GM11168 (cell line): ENCODE measurements at regions not wholly inside any gene's neighbourhood (a gene's known extent, or its start where the extent isn't known, plus 50 kb on each side); places are given as distances from the start of the nearest gene placed in this dataset.

Experiments
- in situ Hi-C: fragments of 300-500 bp; cut with MboI; formaldehyde crosslinking; loops from one replicate; pipeline ENCODE4 v1.12.0; 2022; ENCODE audit warnings: low sequenced_read_pairs; ENCODE audit not compliant: unreplicated experiment

DNA sequence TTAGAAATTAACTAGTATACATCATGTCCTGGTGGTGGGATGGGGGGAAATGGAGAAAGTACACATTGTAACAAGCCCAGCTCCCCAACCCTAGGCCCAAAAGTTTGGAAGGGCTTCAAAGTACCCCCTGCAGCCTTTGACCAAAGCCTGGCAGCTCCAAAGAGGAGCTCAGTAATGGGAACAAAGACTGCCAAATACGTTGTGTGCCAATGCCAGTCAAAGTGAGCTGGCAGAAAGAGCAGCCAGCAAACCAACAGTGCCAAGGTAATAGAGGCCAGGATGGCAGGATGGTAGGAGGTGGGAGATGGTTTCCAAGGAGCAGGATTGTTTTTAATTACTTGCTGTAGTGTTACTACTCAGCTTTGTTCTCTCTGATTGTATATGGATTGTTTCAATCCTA is 248.3 kb downstream of the COX7C start:
- in situ Hi-C loops, result no loop called here

DNA sequence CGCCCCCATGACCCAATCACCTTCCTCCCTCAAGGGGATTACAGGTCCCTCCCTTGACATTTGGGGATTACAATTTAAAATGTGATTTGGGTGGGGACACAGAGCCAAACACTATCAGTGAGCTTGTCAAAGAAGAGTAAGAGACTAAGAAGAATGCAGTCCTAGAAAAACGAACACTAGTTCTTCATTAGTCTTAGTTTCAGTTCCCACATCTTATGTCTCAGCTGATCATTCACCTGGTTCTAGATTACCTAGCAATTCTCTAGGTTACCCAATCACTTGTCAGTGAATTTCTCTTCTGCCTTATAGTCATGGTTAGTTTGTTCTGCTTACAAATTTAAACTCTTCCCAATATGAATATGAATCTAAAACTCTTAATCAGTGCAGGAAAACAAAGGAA is 251.5 kb downstream of the COX7C start:
- in situ Hi-C loops, result no loop called here

DNA sequence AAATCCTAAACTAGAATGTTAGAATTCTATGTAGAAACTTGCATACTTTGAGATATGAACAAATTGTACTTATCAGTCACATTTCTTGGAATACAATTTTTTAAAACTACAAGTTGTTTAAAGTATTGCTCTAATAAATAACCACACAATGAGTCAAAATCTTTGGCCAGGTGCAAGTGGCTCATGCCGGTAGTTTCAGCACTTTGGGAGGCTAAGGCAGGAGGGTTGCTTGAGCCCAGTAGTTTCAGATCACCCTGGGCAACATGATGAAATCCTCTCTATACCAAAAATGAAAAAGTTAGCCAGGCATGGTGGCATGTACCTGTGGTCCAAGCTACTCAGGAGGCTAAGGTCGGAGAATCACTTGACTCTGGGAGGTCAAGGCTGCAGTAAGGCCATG is 257.8 kb downstream of the COX7C start:
- in situ Hi-C loops, result no loop called here

DNA sequence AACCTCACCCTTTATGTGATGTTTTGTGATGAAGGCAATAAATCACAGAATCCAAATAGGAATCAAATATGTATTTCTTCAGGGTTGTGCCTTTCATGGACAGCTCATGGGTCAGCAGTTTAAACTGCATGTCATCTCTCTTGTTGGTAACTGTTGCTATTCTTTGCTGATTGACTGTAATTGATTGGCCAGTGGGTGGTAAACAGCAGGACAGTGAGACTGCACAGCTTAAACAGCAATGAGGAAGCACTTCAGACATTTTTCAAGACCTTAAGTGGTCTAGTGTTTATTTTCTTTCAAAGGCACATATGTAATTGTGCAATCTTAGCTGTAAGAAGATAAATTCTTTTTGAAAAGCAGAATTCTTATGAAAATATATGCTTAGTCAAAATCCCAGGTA is 260.5 kb downstream of the COX7C start:
- in situ Hi-C loops, result no loop called here

DNA sequence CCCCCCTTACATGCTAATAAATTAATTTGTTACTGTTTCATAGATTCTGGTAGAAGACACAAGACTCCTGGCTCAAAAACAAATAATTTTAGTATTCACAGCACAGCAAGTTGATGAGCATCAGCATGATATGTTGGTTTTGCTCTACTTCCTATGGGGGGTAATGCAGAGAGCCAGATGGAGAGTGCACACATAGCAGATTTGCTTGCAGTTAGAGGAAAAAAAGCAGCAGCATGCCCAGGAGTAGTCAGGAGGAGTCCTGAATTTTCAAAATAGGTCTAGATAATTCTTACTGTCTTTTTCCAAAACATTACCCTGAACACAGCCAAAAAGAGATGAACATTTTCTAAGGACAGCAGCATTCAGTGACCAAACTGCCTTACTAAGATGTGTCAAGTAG is 261.3 kb downstream of the COX7C start:
- in situ Hi-C loops, result no loop called here

DNA sequence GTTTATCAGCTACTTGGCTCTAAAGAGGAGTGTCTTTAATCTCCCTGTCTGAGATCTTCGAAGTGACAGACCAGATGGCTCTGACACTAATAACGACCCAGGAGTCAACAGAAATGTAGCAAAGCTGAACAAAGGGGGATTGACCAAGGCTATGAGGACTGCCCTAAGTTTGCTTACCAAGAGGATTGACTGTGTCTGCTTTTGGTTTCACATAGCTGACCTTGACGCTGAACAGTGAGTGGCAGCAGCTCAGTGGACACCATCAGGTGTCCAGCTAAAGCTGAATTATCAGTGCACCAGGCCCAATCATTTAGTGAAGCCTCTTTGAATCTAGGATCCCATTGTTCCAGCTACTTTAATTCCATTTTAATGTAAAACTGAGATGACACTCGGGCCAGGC is 262.6 kb downstream of the COX7C start:
- in situ Hi-C loops, result loop anchor here (10.0 kb wide), 1 partner anchor 134 kb away; no protein-coding TSS in a partner anchor

DNA sequence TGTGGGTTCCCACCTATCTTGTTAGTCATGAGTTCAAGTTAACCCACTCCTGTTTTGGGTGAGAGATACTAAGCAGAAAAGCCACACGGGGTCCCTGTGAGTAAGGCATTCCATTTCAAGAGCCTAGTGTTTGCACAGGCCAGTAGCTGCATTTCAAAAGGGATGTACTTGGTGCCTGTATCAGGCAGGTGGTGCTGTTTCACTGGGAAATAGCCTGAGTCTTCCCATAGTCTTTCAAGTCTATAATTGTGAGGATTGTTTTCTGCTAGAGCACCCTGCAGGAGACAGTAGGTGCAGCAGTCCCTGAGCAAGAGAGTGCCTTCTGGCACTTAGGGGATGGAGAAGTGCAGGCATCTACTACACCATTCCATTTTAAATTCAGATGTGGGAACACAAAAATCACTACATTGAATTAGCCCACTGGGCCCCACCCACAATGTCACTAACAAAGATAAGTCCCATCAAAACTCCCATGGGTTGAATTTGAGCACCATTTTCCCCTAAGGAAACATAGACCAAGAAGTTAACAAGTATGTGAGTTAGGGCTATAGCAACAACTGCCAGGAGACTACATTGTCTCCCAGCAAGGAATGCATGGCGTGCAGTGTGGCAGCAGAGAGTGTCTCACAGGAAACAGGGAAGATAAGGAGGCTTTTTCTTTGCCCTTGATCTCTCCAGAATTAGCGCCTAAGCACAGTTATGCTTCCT is 263.2 kb downstream of the COX7C start:
- in situ Hi-C loops, result loop anchor here (10.0 kb wide), 1 partner anchor 134 kb away; no protein-coding TSS in a partner anchor

DNA sequence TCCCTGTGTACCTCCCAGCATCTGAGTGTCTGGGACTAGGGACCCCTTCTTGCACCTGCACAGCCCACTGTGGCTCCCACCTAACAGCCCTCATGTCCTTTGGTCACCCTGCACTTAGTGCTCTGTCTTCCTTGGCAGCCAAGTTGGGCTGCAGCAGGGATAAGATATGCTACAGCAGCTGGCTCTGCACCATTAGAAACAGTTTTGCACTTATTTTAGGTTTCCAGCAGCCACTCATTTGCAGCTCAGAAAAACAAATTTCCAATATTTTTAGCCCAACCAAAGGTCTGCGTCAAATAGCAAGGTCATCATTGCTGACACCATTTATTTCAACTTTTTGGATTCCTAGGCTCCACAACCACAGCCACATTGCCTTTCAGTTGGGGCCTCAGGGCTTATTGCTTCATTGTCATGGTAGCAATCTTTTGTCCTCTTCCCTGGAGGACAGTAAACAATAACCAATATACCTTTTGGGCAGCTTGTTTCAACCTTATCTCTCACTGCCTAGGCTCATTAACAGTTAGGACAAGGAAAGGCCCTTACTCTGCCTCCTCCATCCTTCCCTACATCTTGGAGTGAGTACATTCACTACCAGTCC is 263.9 kb downstream of the COX7C start:
- in situ Hi-C loops, result loop anchor here (10.0 kb wide), 1 partner anchor 133 kb away; no protein-coding TSS in a partner anchor

DNA sequence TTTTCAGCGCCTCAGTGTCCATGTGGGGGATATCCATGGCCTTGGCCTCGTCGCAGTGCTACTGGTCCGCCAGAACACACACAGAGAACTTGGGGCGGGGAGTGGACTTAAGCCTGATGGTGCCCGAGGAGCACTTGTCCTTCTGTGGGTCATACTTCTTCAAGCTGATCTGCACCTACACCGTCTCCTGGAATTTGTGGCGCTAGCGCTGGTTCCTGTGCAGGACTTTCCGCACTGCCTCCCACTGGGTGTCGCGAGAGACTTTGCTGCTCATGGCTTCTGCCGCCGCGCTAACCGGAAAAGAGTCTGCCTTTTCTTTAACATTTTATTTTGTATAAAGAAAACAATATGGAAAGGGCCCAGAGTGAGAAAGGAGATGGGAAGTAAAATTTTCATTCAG is 266.9 kb downstream of the COX7C start:
- in situ Hi-C loops, result loop anchor here (10.0 kb wide), 1 partner anchor 130 kb away; no protein-coding TSS in a partner anchor

DNA sequence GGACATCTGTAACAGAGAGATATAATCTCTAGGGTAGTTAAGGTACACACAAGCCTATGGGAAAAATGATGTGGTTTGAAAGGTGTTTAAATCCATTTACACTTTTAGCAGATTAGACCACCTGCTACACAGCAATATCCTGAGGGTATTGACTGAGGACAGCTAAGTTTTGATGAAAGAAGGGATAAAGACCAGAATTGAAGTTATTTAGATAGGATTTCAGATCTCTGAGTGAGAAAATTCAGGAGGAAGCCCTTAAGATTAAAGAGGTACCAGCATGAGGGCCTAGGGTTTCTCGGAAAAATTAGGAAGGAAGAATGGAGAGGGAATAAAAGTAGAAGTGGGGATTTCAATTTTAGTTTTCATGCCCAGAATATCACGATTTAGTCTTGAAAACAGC is 267.3 kb downstream of the COX7C start:
- in situ Hi-C loops, result loop anchor here (10.0 kb wide), 1 partner anchor 130 kb away; no protein-coding TSS in a partner anchor

DNA sequence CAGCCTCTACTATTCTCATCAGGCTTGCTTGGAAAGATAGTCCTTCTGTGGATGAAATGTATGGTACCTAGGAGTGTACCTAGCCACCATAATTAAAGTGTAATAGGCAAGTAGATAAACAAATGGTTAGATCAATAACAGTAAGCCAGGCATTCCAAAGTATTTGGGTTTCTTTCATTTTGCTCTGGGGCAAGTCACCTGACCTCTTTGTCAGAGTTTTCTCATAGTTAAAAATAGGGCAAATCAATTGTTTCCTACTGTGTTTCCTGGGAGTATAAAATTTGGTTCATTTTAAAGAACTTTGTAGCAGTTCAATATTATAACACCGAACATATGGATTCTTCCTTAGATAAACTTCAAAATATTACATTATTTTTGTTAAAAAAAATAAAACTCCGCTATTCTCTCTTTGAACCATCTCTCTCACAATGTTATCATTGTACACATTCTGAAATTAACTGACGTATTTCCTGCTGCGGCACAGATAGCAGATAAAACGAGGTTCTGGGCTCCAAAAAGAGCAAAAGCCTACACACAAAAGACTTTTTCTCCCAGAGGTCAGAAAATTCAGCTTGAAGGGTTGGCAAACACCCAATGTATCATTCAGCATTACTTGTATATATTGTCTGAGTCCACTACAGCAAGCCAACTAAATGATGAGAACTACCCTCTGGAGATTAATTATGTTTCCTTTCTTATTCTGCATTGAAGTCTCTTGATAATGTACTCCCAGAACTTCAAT is 267.9 kb downstream of the COX7C start:
- in situ Hi-C loops, result loop anchor here (10.0 kb wide), 1 partner anchor 129 kb away; no protein-coding TSS in a partner anchor

DNA sequence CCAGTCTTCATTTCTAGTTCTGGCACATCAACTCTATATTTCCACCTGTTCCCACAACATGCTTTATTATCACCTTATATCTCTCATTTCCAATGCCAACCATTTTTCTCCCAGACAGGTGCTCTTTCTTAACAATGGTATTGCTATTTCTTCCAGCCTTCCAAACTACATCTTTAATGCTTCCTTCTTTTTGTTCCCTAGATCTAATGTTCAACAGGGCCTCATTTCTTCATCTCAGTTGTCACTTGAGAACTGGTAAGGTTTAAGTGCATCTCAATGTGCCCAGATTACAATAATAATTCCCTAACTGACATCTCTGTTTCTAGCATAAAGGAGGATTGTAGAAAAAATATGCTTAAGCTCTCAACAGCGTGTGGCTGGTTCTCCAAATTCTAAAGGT is 272.6 kb downstream of the COX7C start:
- in situ Hi-C loops, result no loop called here

DNA sequence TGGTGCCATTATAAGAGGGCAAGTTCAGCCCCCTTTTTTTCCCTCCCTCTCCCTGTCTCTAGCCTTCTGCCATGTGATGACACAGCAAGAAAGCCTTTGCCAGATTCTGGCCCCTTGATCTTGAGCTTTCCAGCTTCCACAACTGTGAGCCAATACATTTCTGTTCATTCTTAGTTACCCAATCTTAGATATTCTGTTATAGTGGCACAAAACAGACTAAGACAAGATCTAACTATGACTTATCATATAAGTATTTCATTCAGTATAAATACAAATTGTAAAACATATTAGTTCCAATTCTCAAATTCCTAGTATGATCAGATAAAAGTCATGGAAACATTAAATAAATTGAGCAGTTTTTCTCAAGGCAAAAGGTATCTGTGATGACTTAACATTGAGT is 276.3 kb downstream of the COX7C start:
- in situ Hi-C loops, result no loop called here

DNA sequence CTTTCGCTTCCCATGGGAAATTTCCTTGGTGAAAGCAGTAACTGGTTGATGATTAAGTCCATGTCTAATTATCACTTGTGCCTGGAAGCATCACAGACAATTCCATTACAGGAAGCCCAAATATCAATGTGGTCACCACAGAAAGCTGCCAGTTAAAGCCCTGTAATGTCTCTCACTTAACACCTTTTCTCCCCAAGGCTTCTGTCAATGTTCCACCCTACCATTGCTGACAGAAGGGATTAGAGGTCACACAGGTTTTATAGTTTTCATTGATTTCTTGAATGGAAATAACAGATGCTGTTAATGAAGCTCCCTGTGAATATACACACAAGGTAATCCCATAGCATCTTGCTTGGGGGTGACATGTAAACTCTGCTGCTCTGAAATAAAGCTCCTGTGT is 279.2 kb downstream of the COX7C start:
- in situ Hi-C loops, result no loop called here

DNA sequence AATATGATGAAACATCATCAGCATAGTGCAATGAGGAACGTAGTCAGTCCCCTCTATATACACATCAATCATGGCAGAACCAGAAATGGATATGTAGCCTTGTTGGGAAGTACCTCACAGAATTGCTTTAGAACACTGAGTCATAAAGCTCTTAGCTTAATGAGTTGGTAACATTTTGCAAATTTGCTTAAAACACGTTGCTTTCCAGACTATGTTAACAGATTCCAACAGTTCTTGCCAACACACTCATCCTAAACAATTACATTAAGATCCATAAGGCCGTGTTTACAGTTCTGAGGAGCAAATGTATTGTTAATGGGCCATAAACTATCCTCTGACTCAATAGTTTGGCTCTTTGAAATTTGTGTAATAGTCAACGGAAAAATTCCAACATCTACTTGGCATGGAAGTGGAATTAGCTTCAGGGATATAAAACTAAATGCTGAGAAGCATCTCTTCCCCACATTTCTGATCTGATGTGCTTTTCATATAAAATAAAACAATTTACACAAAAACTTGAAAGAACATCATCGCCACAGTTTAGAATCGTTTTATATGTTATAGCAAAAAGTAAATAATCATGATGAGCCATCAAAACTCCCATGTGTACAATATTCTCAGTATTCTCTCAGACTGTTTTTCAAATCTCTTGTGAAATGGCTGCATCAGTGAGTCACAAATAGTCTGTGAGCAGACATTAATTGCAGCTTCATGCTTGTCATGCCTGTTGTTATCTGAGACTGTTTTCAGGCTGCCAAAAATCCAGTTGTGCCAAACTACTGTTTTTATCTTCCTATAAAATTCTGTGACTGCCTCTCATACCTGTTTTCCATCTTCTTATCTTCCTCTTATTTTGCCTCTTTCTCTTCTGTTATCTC is 291.9 kb downstream of the COX7C start:
- in situ Hi-C loops, result no loop called here

DNA sequence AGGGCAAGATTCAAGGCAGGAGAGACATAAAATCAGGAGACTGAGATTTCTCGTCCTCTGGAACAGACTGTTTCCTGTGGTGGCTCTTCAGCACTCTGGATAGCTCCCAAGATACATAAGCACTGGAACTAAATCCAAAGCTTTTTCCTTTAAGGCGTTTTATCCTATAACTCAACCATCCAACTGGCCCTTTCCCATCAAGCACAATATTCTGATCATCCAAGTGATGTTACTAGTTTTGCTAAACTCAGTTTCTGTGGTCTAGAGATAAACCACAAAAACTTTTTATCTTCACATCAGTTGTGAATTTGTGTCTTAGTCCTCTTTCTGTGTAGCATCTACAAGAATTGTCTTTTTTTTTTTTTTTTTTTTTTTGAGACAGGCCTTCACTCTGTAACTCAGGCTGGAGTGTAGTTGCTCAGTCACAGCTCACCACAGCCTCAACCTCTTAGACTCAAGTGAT is 299.4 kb downstream of the COX7C start:
- in situ Hi-C loops, result no loop called here

DNA sequence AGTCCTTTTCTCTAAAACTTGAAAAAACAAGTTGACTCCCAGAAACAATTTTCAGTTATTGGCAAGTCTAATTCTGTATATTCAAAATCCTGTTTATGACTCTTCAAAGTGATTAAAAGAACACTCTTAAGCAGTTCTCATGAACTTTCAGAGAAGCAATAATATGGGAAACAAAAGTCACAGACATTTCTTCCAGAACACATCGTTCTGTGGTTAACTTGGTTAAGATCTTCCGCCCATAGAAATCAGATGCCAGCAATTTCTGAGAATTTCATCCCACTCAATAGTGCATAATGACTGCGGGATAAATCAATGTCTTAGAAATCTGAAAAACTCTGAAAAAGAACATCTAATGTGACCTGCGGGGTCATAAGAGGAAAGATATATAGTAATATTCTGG is 300.5 kb downstream of the COX7C start:
- in situ Hi-C loops, result no loop called here

DNA sequence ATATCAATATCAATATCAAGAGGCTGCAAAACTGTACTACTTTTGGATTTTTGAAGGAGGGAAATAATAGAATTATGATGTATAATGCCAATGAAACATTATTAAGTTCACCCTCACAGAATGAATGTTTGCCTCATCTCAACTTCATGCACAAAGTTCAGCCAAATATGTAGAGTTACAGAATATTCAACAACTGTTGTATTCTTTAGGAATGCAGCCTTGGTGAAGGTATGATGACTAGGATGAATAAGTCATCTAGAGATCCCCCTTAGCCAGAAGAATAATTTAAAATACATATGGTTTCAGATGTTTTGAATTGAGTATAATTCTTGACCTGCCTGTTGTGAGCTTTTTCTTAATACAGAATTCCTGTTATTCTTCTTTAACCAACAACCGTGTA is 308.3 kb downstream of the COX7C start:
- in situ Hi-C loops, result no loop called here

DNA sequence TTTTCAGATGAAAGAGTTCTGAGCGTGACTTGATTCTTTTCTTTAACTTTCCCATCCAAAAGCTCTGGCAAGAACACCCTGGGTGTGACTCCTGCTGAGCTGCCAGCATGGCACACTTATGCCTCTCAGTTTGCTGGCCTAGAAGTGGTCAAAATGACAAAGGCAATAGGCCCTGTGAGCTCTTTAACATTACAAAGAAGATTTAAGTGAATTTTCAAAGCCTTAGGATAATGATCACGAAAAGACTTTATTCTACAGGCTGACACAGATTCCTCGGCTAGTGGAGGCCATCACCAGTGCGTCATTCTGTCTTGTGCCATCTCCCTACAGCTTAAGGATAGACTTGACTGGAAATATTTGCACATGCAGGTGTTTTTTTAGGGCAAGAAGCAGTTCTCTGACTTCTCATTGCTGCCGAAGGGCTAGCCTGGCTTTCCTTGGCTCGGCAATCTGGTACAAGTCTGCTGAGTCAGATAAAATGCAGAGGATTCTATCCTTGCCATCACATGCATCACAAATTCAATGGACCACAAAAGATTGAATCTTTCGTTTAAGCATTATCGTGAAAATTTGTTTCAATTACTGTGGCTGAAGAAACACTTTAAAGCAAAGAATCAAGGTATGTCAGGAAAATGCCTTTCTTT is 311.5 kb downstream of the COX7C start:
- in situ Hi-C loops, result no loop called here

DNA sequence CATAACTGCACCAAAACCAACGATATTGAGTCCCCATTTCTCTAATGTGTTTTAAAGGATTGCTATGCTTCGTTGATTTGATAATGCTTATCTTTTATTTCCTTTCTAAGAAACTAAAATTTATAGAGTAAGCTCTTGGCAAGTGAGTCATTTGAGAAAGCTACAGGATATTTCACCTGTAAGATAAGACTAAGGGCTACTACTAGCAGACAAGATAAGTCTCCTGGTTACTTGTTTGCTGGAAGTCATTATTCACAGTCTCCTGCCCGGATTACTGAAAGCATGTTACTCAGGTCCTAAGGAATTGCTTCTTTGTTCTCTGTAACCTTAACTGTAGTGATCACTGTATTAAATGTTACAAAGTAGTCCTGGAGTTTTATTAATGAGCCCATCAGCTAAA is 315.9 kb upstream of the RASA1 start:
- in situ Hi-C loops, result no loop called here
